ENCODE measurements at regions not wholly inside any gene's neighbourhood (a gene's known extent, or its start where the extent isn't known, plus 50 kb on each side); places are given as distances from the start of the nearest gene placed in this dataset.

GRCh38 chr2:215811409-215812345, 201.7 kb downstream of the MREG start:
- H3K27me3 ChIP-seq (ENCODE audit: control insufficient read depth, insufficient read depth, low read length), result no peaks in the 10 kb centered on the region
- no peaks in the 10 kb centered on the region for H3K36me3 ChIP-seq (ENCODE audit: control insufficient read depth, insufficient read depth, low read length)
- no peak overlapping the region for H3K4me3 ChIP-seq (ENCODE audit: low read depth, low read length)
- H3K4me1 ChIP-seq (ENCODE audit: control insufficient read depth, insufficient read depth, low read length), result peaks cover 5% of the 10 kb centered on the region
- H3K9me3 ChIP-seq (ENCODE audit: control insufficient read depth, insufficient read depth, low read length), result no peaks in the 10 kb centered on the region
- H3K9ac ChIP-seq (ENCODE audit: low read depth, low read length), result no peak overlapping the region

GRCh38 chr2:215811003-215811402, 202.3 kb downstream of the MREG start:
- Histone ChIP-seq H3K9me3 (ENCODE audit: control insufficient read depth, insufficient read depth, low read length) (no peaks in the 10 kb centered on the region), H3K36me3 (ENCODE audit: control insufficient read depth, insufficient read depth, low read length) (no peaks in the 10 kb centered on the region), H3K27me3 (ENCODE audit: control insufficient read depth, insufficient read depth, low read length) (no peaks in the 10 kb centered on the region), H3K4me1 (ENCODE audit: control insufficient read depth, insufficient read depth, low read length) (peaks cover 5% of the 10 kb centered on the region), H3K4me3 (ENCODE audit: low read depth, low read length) (no peak overlapping the region), H3K9ac (ENCODE audit: low read depth, low read length) (no peak overlapping the region)

GRCh38 chr2:215808996-215809395, 204.4 kb downstream of the MREG start:
- Histone ChIP-seq H3K9me3 (ENCODE audit: control insufficient read depth, insufficient read depth, low read length) (no peaks in the 10 kb centered on the region), H3K4me3 (ENCODE audit: low read depth, low read length) (no peak overlapping the region), H3K36me3 (ENCODE audit: control insufficient read depth, insufficient read depth, low read length) (no peaks in the 10 kb centered on the region), H3K27me3 (ENCODE audit: control insufficient read depth, insufficient read depth, low read length) (no peaks in the 10 kb centered on the region), H3K4me1 (ENCODE audit: control insufficient read depth, insufficient read depth, low read length) (peaks cover 5% of the 10 kb centered on the region), H3K9ac (ENCODE audit: low read depth, low read length) (no peak overlapping the region)

GRCh38 chr2:215808194-215808593, 205.2 kb downstream of the MREG start:
- no peak overlapping the region for H3K4me3 ChIP-seq (ENCODE audit: low read depth, low read length)
- no peaks in the 10 kb centered on the region for H3K27me3 ChIP-seq (ENCODE audit: control insufficient read depth, insufficient read depth, low read length)
- no peak overlapping the region for H3K9ac ChIP-seq (ENCODE audit: low read depth, low read length)
- H3K9me3 ChIP-seq (ENCODE audit: control insufficient read depth, insufficient read depth, low read length), result no peaks in the 10 kb centered on the region
- H3K4me1 ChIP-seq (ENCODE audit: control insufficient read depth, insufficient read depth, low read length), result peaks cover 5% of the 10 kb centered on the region
- H3K36me3 ChIP-seq (ENCODE audit: control insufficient read depth, insufficient read depth, low read length), result no peaks in the 10 kb centered on the region

- H3K27me3 ChIP-seq (ENCODE audit: control insufficient read depth, insufficient read depth, low read length), result no peaks in the 10 kb centered on the region
- H3K4me3 ChIP-seq (ENCODE audit: low read depth, low read length), result no peak overlapping the region
- H3K4me1 ChIP-seq (ENCODE audit: control insufficient read depth, insufficient read depth, low read length), result peaks cover 5% of the 10 kb centered on the region
Measured at GRCh38 chr2:215805493-215805892, 207.9 kb downstream of the MREG start.

GRCh38 chr2:215803150-215803549, 210.2 kb downstream of the MREG start:
- Histone ChIP-seq H3K36me3 (ENCODE audit: control insufficient read depth, insufficient read depth, low read length) (no peaks in the 10 kb centered on the region), H3K9me3 (ENCODE audit: control insufficient read depth, insufficient read depth, low read length) (no peaks in the 10 kb centered on the region), H3K4me1 (ENCODE audit: control insufficient read depth, insufficient read depth, low read length) (peaks cover 5% of the 10 kb centered on the region), H3K4me3 (ENCODE audit: low read depth, low read length) (no peak overlapping the region), H3K9ac (ENCODE audit: low read depth, low read length) (no peak overlapping the region), H3K27me3 (ENCODE audit: control insufficient read depth, insufficient read depth, low read length) (no peaks in the 10 kb centered on the region)

More at GRCh38 chr2:215805493-215805892, 207.9 kb downstream of the MREG start:
- Histone ChIP-seq H3K9ac (ENCODE audit: low read depth, low read length) (no peak overlapping the region), H3K36me3 (ENCODE audit: control insufficient read depth, insufficient read depth, low read length) (no peaks in the 10 kb centered on the region), H3K9me3 (ENCODE audit: control insufficient read depth, insufficient read depth, low read length) (no peaks in the 10 kb centered on the region)

GRCh38 chr2:215799194-215799593, 214.2 kb downstream of the MREG start:
- H3K4me3 ChIP-seq (ENCODE audit: low read depth, low read length), result no peak overlapping the region
- no peaks in the 10 kb centered on the region for H3K9me3 ChIP-seq (ENCODE audit: control insufficient read depth, insufficient read depth, low read length)
- H3K4me1 ChIP-seq (ENCODE audit: control insufficient read depth, insufficient read depth, low read length), result peaks cover 5% of the 10 kb centered on the region
- H3K27me3 ChIP-seq (ENCODE audit: control insufficient read depth, insufficient read depth, low read length), result no peaks in the 10 kb centered on the region
- no peak overlapping the region for H3K9ac ChIP-seq (ENCODE audit: low read depth, low read length)
- H3K36me3 ChIP-seq (ENCODE audit: control insufficient read depth, insufficient read depth, low read length), result no peaks in the 10 kb centered on the region

GRCh38 chr2:215797676-215798075, 215.7 kb downstream of the MREG start:
- no peaks in the 10 kb centered on the region for H3K9me3 ChIP-seq (ENCODE audit: control insufficient read depth, insufficient read depth, low read length)

GRCh38 chr2:215796140-215796855, 217.1 kb downstream of the MREG start:
- Histone ChIP-seq H3K9me3 (ENCODE audit: control insufficient read depth, insufficient read depth, low read length) (no peaks in the 10 kb centered on the region), H3K4me3 (ENCODE audit: low read depth, low read length) (no peak overlapping the region), H3K4me1 (ENCODE audit: control insufficient read depth, insufficient read depth, low read length) (peaks cover 5% of the 10 kb centered on the region), H3K27me3 (ENCODE audit: control insufficient read depth, insufficient read depth, low read length) (no peaks in the 10 kb centered on the region), H3K9ac (ENCODE audit: low read depth, low read length) (no peak overlapping the region), H3K36me3 (ENCODE audit: control insufficient read depth, insufficient read depth, low read length) (no peaks in the 10 kb centered on the region)

More at GRCh38 chr2:215797676-215798075, 215.7 kb downstream of the MREG start:
- peaks cover 5% of the 10 kb centered on the region for H3K4me1 ChIP-seq (ENCODE audit: control insufficient read depth, insufficient read depth, low read length)
- no peaks in the 10 kb centered on the region for H3K27me3 ChIP-seq (ENCODE audit: control insufficient read depth, insufficient read depth, low read length)
- H3K36me3 ChIP-seq (ENCODE audit: control insufficient read depth, insufficient read depth, low read length), result no peaks in the 10 kb centered on the region
- H3K9ac ChIP-seq (ENCODE audit: low read depth, low read length), result no peak overlapping the region
- H3K4me3 ChIP-seq (ENCODE audit: low read depth, low read length), result no peak overlapping the region

GRCh38 chr2:215794829-215795546, 218.4 kb downstream of the MREG start:
- Histone ChIP-seq H3K9me3 (ENCODE audit: control insufficient read depth, insufficient read depth, low read length) (no peaks in the 10 kb centered on the region), H3K9ac (ENCODE audit: low read depth, low read length) (no peak overlapping the region), H3K36me3 (ENCODE audit: control insufficient read depth, insufficient read depth, low read length) (no peaks in the 10 kb centered on the region), H3K27me3 (ENCODE audit: control insufficient read depth, insufficient read depth, low read length) (no peaks in the 10 kb centered on the region), H3K4me3 (ENCODE audit: low read depth, low read length) (no peak overlapping the region), H3K4me1 (ENCODE audit: control insufficient read depth, insufficient read depth, low read length) (peaks cover 5% of the 10 kb centered on the region)

- Histone ChIP-seq H3K27me3 (ENCODE audit: control insufficient read depth, insufficient read depth, low read length) (no peaks in the 10 kb centered on the region), H3K9ac (ENCODE audit: low read depth, low read length) (no peak overlapping the region), H3K4me3 (ENCODE audit: low read depth, low read length) (no peak overlapping the region), H3K4me1 (ENCODE audit: control insufficient read depth, insufficient read depth, low read length) (peaks cover 5% of the 10 kb centered on the region), H3K36me3 (ENCODE audit: control insufficient read depth, insufficient read depth, low read length) (no peaks in the 10 kb centered on the region), H3K9me3 (ENCODE audit: control insufficient read depth, insufficient read depth, low read length) (no peaks in the 10 kb centered on the region)
Measured at GRCh38 chr2:215793747-215794595, 219.4 kb downstream of the MREG start.

Data from iPS-15b (cell line).